HepG2 (cell line): ENCODE measurements at regions not wholly inside any gene's neighbourhood (a gene's known extent, or its start where the extent isn't known, plus 50 kb on each side); places are given as distances from the start of the nearest gene placed in this dataset.
A peak's percentile ranks its signal among the peaks of the same experiment; 100 is the strongest.

Experiments used
- ADNP ChIP-seq: sonication (generic); formaldehyde crosslinking; IDR thresholded peaks from 2 replicates; pipeline ENCODE4 v1.4.0; 2020; ENCODE audit warnings: missing genetic modification reagents
- ARID3A ChIP-seq: IDR thresholded peaks from 2 replicates; pipeline ENCODE4 v1.6.1; 2012; ENCODE audit warnings: low read depth, low read length, improper control_type of control experiment
- DPF2 ChIP-seq: sonication (generic); formaldehyde crosslinking; IDR thresholded peaks from 2 replicates; pipeline ENCODE4 v1.4.0; 2020; ENCODE audit warnings: mild to moderate bottlenecking, low read depth, missing genetic modification reagents, borderline replicate concordance
- ETV6 ChIP-seq: sonication (generic); formaldehyde crosslinking; conservative IDR thresholded peaks from 2 replicates; pipeline ENCODE4 v1.4.0; 2020; ENCODE audit warnings: missing genetic modification reagents
- GFI1 ChIP-seq: sonication (generic); formaldehyde crosslinking; IDR thresholded peaks from 2 replicates; pipeline ENCODE4 v1.5.0; 2020; ENCODE audit warnings: missing genetic modification reagents, mild to moderate bottlenecking, borderline replicate concordance
- HNRNPLL ChIP-seq: fragments of 200-400 bp; formaldehyde crosslinking; IDR thresholded peaks from 2 replicates; pipeline ENCODE4 v1.6.1; 2017; ENCODE audit warnings: mild to moderate bottlenecking, low read depth, low read length; ENCODE audit not compliant: poor library complexity, severe bottlenecking
- KLF16 ChIP-seq, 2 experiments: sonication (generic) in 1 of 2; formaldehyde crosslinking in 1 of 2; IDR thresholded peaks; 2 replicates each; pipeline versions ENCODE4 v1.6.1 to v1.8.0; 2016 to 2023; ENCODE audit warnings: missing genetic modification reagents in 2 of 2, missing compliant biosample characterization in 1 of 2
- LBX2 ChIP-seq: sonication (generic); formaldehyde crosslinking; IDR thresholded peaks from 2 replicates; pipeline ENCODE4 v1.5.0; 2020; ENCODE audit warnings: missing genetic modification reagents, mild to moderate bottlenecking, borderline replicate concordance
- MATR3 ChIP-seq: sonication (generic); formaldehyde crosslinking; IDR thresholded peaks from 2 replicates; pipeline ENCODE4 v1.4.0; 2020; ENCODE audit warnings: missing genetic modification reagents
- NFIB ChIP-seq: sonication (generic); formaldehyde crosslinking; IDR thresholded peaks from 2 replicates; pipeline ENCODE4 v1.9.0; 2021; ENCODE audit warnings: missing genetic modification reagents, mild to moderate bottlenecking, borderline replicate concordance
- PHF5A ChIP-seq: IDR thresholded peaks from one replicate; pipeline ENCODE4 v1.6.1; 2018; ENCODE audit warnings: low read depth, missing genetic modification reagents; ENCODE audit not compliant: unreplicated experiment
- POGZ ChIP-seq: sonication (generic); formaldehyde crosslinking; IDR thresholded peaks from 2 replicates; pipeline ENCODE4 v1.4.0; 2020; ENCODE audit warnings: mild to moderate bottlenecking, missing genetic modification reagents
- PRDM10 ChIP-seq: sonication (generic); formaldehyde crosslinking; IDR thresholded peaks from 2 replicates; pipeline ENCODE4 v1.4.0; 2020; ENCODE audit warnings: low read depth, missing genetic modification reagents
- SALL1 ChIP-seq: sonication (generic); formaldehyde crosslinking; IDR thresholded peaks from 2 replicates; pipeline ENCODE4 v1.8.0; 2022; ENCODE audit warnings: mild to moderate bottlenecking, missing genetic modification reagents
- ZBTB21 ChIP-seq: sonication (generic); formaldehyde crosslinking; IDR thresholded peaks from 2 replicates; pipeline ENCODE4 v1.4.0; 2020; ENCODE audit warnings: missing genetic modification reagents
- ZFP36L1 ChIP-seq: sonication (generic); formaldehyde crosslinking; IDR thresholded peaks from 2 replicates; pipeline ENCODE4 v1.8.0; 2022; ENCODE audit warnings: mild to moderate bottlenecking, missing genetic modification reagents, moderate library complexity
- ZNF160 ChIP-seq: sonication (generic); formaldehyde crosslinking; IDR thresholded peaks from 2 replicates; pipeline ENCODE4 v1.8.0; 2022; ENCODE audit warnings: mild to moderate bottlenecking, inconsistent platforms, missing genetic modification reagents
- ZNF552 ChIP-seq: sonication (generic); formaldehyde crosslinking; IDR thresholded peaks from 2 replicates; pipeline ENCODE4 v1.9.0; 2022; ENCODE audit warnings: missing genetic modification reagents, mild to moderate bottlenecking, borderline replicate concordance
- ZNF704 ChIP-seq: sonication (generic); formaldehyde crosslinking; IDR thresholded peaks from 2 replicates; pipeline ENCODE4 v1.8.1; 2023; ENCODE audit warnings: mild to moderate bottlenecking, inconsistent platforms, moderate library complexity, missing genetic modification reagents, borderline replicate concordance
- ZNF788 ChIP-seq: sonication (generic); formaldehyde crosslinking; IDR thresholded peaks from 2 replicates; pipeline ENCODE4 v1.5.0; 2020; ENCODE audit warnings: mild to moderate bottlenecking, missing genetic modification reagents, borderline replicate concordance
- ZNF883 ChIP-seq: sonication (generic); formaldehyde crosslinking; IDR thresholded peaks from 2 replicates; pipeline ENCODE4 v1.5.1; 2020; ENCODE audit warnings: mild to moderate bottlenecking, missing genetic modification reagents; ENCODE audit errors: not compliant biosample characterization
- ZZZ3 ChIP-seq: sonication (generic); formaldehyde crosslinking; IDR thresholded peaks from 2 replicates; pipeline ENCODE4 v1.4.0; 2020; ENCODE audit warnings: missing genetic modification reagents, mild to moderate bottlenecking, borderline replicate concordance

- 0 out of 2 replicates have a peak, but pooled peaks have one; percentile 42 for TF ChIP-seq ARID3A
- peak; percentile 93 for TF ChIP-seq ZBTB21 (CRISPR knock-in tag)
- TF ChIP-seq ZFP36L1 (CRISPR knock-in tag), result peak; percentile 96
- peak; percentile 99 for TF ChIP-seq ZNF788 (CRISPR knock-in tag)
- peak; percentile 94 for TF ChIP-seq PRDM10 (CRISPR knock-in tag)
- peak; percentile 87 for TF ChIP-seq POGZ (CRISPR knock-in tag)
- peak; percentile 92 to 100; a peak in 3 of 4 replicates for TF ChIP-seq KLF16 (CRISPR knock-in tag; IDR thresholded peaks at IDR 0.05)
- peak; percentile 73 for TF ChIP-seq ZNF160 (CRISPR knock-in tag)
- TF ChIP-seq ZZZ3 (CRISPR knock-in tag), result peak; percentile 97
- TF ChIP-seq ETV6 (CRISPR knock-in tag), result peak; percentile 99
- TF ChIP-seq SALL1 (CRISPR knock-in tag), result peak; percentile 99
- peak; percentile 96 for TF ChIP-seq GFI1 (CRISPR knock-in tag)
- TF ChIP-seq PHF5A (CRISPR knock-in tag), result peak; percentile 86
- no peak for TF ChIP-seq ZNF704 (CRISPR knock-in tag)
- peak; percentile 88 for TF ChIP-seq ADNP (CRISPR knock-in tag)
- TF ChIP-seq ZNF552 (CRISPR knock-in tag), result peak; percentile 94; the same call in 1 of the 2 replicates
- TF ChIP-seq HNRNPLL, result peak; percentile 68
- peak; percentile 58; the same call in 1 of the 2 replicates for TF ChIP-seq LBX2
- TF ChIP-seq MATR3 (CRISPR knock-in tag), result no peak
- peak; percentile 92; the same call in 1 of the 2 replicates for TF ChIP-seq DPF2 (CRISPR knock-in tag)
- TF ChIP-seq NFIB (CRISPR knock-in tag), result no peak
- TF ChIP-seq ZNF883 (CRISPR knock-in tag), result peak; percentile 71
These were observed 102.1 kb downstream of the CEBPB start (continued) for GRCh38 chr20:50292591-50293283.
